A549 (cell line): ENCODE measurements at regions not wholly inside any gene's neighbourhood (a gene's known extent, or its start where the extent isn't known, plus 50 kb on each side); places are given as distances from the start of the nearest gene placed in this dataset.

Source experiments
- ATAC-seq, 2 experiments: fragments of 200-7000 bp in 1 of 2; fragments of >200 bp in 1 of 2; cut with Nextera tagmentation in 1 of 2; cut with Tn5 transposase in 1 of 2; 3 replicates each; pipeline versions ENCODE4 v1.8.0 to v1.9.1; 2018 to 2020; ENCODE audit warnings: mild to moderate bottlenecking in 1 of 2, moderate library complexity in 1 of 2
- CTCF ChIA-PET: fragments of 300-600 bp; sonication (Branson Sonifier 250); formaldehyde crosslinking; extraction: SDS; loops from one replicate; lab custom pipeline; 2021; ENCODE audit warnings: antibody characterized with exemption, inconsistent platforms; lab: Yijun Ruan, JAX
- POLR2A ChIA-PET: fragments of 350-600 bp; formaldehyde crosslinking; extraction: SDS; loops from one replicate; lab custom pipeline; 2021; ENCODE audit warnings: antibody characterized with exemption, inconsistent platforms; lab: Yijun Ruan, JAX
- DNase-seq, 2 experiments: peaks; one replicate each; pipeline versions ENCODE4 v3.0.0 to v3.0.0-alpha.2; 2011 to 2016; ENCODE audit warnings: low read depth in 1 of 2, low spot score in 1 of 2
- FAIRE-seq: peaks from 2 replicates; lab custom pipeline; 2011; peaks lifted over from hg19 to GRCh38; lab: Jason Lieb, UNC
- H3K27ac ChIP-seq, 2 experiments: fragments of >200 bp; sonication (Bioruptor Twin); formaldehyde crosslinking; 3 replicates each; pipeline ENCODE4 v1.5.1; 2016 to 2017
- H3K4me1 ChIP-seq: fragments of >200 bp; sonication (Bioruptor Twin); formaldehyde crosslinking; 3 replicates; pipeline ENCODE4 v1.6.1; 2016
- H3K4me2 ChIP-seq: fragments of >200 bp; sonication (Bioruptor Twin); formaldehyde crosslinking; 3 replicates; pipeline ENCODE4 v1.6.1; 2016
- H3K4me3 ChIP-seq: fragments of >200 bp; sonication (Bioruptor Twin); formaldehyde crosslinking; 3 replicates; pipeline ENCODE4 v1.5.1; 2016
- H3K9me3 ChIP-seq: fragments of >200 bp; sonication (Bioruptor Twin); formaldehyde crosslinking; 3 replicates; pipeline ENCODE4 v1.6.1; 2016
- CEBPB ChIP-seq, 2 experiments: fragments of >200 bp in 1 of 2; sonication (Bioruptor Twin) in 1 of 2; formaldehyde crosslinking in 1 of 2; IDR thresholded peaks; 2 replicates each; pipeline ENCODE4 v1.6.1; 2012 to 2016
- CHD2 ChIP-seq: fragments of 150-350 bp; IDR thresholded peaks from 2 replicates; pipeline ENCODE4 v1.6.1; 2014; ENCODE audit warnings: low read length; ENCODE audit not compliant: partially characterized antibody
- CHD4 ChIP-seq: fragments of 200-600 bp; sonication (generic); IDR thresholded peaks from 2 replicates; pipeline ENCODE4 v1.6.1; 2016; ENCODE audit warnings: antibody characterized with exemption, mild to moderate bottlenecking, borderline replicate concordance
- EHF ChIP-seq: fragments of 250-450 bp; sonication (Bioruptor Pico); IDR thresholded peaks from 2 replicates; pipeline ENCODE4 v1.5.0; 2020; ENCODE audit warnings: mild to moderate bottlenecking
- FOSB ChIP-seq: fragments of 250-450 bp; sonication (Bioruptor Pico); IDR thresholded peaks from 2 replicates; pipeline ENCODE4 v1.5.0; 2020; ENCODE audit warnings: mild to moderate bottlenecking, moderate library complexity
- JUN ChIP-seq, 2 experiments: fragments of >200 bp; sonication (Bioruptor Twin); formaldehyde crosslinking; IDR thresholded peaks; 2 replicates in 1 of 2; 3 replicates in 1 of 2; pipeline ENCODE4 v1.6.1; 2016 to 2017
- KDM1A ChIP-seq: fragments of 200-600 bp; sonication (generic); IDR thresholded peaks from 2 replicates; pipeline ENCODE4 v1.6.1; 2016; ENCODE audit warnings: low read depth, mild to moderate bottlenecking
- NPAS2 ChIP-seq: fragments of 250-450 bp; sonication (Bioruptor Pico); IDR thresholded peaks from 2 replicates; pipeline ENCODE4 v1.8.0; 2022; ENCODE audit warnings: mild to moderate bottlenecking, moderate library complexity, borderline replicate concordance
- PHF8 ChIP-seq: fragments of 200-600 bp; sonication (generic); IDR thresholded peaks from 2 replicates; pipeline ENCODE4 v1.6.1; 2016; ENCODE audit warnings: low read depth, mild to moderate bottlenecking, antibody characterized with exemption, moderate library complexity, borderline replicate concordance
- RCOR1 ChIP-seq: fragments of 150-350 bp; IDR thresholded peaks from 2 replicates; pipeline ENCODE4 v1.6.1; 2014; ENCODE audit warnings: antibody characterized with exemption, low read length, low read depth
- SREBF2 ChIP-seq: fragments of 450-650 bp; IDR thresholded peaks from 2 replicates; pipeline ENCODE4 v1.6.1; 2014; ENCODE audit warnings: mild to moderate bottlenecking, moderate library complexity
- TP53 ChIP-seq: fragments of 250-450 bp; sonication (Bioruptor Pico); IDR thresholded peaks from 2 replicates; pipeline ENCODE4 v1.5.0; 2021; ENCODE audit warnings: mild to moderate bottlenecking, moderate library complexity
- ZNF302 ChIP-seq: fragments of 250-450 bp; sonication (Bioruptor Pico); IDR thresholded peaks from 2 replicates; pipeline ENCODE4 v1.9.0; 2021; ENCODE audit warnings: inconsistent platforms, mild to moderate bottlenecking, moderate library complexity
- WGBS: methylation state at CpG from one replicate; pipeline ENCODE4 v1.1.6; 2017; ENCODE audit errors: missing lambda C conversion rate; 5-methylcytosine and 5-hydroxymethylcytosine counted together
- TF ChIP-seq, protein P1 (sequence below): fragments of 250-450 bp; sonication (Bioruptor Pico); IDR thresholded peaks from 2 replicates; pipeline ENCODE4 v1.5.0; 2020; ENCODE audit warnings: low read depth, mild to moderate bottlenecking, moderate library complexity
- TF ChIP-seq, protein P2 (sequence below): IDR thresholded peaks from 2 replicates; pipeline ENCODE4 v1.6.1; 2012
- TF ChIP-seq, protein P3 (sequence below): fragments of 200-600 bp; sonication (generic); IDR thresholded peaks from 2 replicates; pipeline ENCODE4 v1.6.1; 2016; ENCODE audit warnings: antibody characterized with exemption, mild to moderate bottlenecking, moderate library complexity
- TF ChIP-seq, protein P4 (sequence below): IDR thresholded peaks from 2 replicates; pipeline ENCODE4 v1.6.1; 2012; ENCODE audit warnings: low read depth, borderline replicate concordance
- TF ChIP-seq, protein P5 (sequence below): fragments of >200 bp; sonication (Bioruptor Twin); formaldehyde crosslinking; IDR thresholded peaks from 2 replicates; pipeline ENCODE4 v1.6.1; 2016

DNA sequence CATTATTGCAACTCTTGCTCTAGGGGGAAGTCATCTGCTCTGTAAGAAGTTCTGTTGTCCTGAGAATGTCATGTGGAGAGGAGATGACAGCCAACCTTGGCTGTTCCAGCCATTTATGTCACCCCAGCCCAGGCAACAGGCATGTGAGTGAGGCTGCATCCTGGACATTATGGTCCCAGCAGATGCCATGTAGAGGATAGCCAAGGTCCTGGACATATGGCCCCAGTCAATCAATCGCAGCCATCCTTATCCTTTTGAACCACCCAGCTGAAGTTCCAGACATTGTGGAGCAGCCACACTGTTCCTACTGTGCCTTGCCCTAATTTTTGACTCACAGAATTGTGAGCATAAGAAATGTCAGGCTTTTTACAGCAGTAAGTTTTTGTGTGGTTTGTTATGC lies 84.9 kb downstream of the AVPR1A start (continued):
- TF ChIP-seq, protein P1, sequence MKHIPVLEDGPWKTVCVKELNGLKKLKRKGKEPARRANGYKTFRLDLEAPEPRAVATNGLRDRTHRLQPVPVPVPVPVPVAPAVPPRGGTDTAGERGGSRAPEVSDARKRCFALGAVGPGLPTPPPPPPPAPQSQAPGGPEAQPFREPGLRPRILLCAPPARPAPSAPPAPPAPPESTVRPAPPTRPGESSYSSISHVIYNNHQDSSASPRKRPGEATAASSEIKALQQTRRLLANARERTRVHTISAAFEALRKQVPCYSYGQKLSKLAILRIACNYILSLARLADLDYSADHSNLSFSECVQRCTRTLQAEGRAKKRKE (CRISPR knock-in tag): no peak

DNA sequence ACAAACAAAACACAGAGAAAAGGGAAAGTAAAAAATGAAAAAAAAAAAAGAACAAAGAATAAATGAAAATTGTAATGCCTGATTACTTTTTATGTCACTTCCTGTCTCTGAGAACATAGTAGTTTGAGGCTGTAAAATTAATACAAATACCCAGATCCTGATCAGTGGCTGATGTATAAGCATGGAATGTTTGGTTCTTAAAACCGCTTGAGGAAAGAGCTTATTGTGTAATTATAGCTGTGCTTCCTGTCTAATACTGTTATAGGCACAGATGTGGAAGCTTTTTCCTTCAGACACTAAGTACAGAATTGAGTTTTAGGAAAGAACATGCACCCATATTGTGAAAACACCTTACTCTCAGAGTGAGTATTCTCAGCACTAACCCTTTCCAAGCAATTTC lies 86.9 kb downstream of the AVPR1A start:
- 41% methylated on average over 1 of the region's 1 CpG for WGBS
- CTCF ChIA-PET: interaction anchor here (1.2 kb wide), 1 partner anchor 265 kb away, joined by 3 read pairs; no protein-coding TSS in a partner anchor
- TF ChIP-seq, protein P2, sequence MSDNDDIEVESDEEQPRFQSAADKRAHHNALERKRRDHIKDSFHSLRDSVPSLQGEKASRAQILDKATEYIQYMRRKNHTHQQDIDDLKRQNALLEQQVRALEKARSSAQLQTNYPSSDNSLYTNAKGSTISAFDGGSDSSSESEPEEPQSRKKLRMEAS: no peak
- TF ChIP-seq, protein P3, sequence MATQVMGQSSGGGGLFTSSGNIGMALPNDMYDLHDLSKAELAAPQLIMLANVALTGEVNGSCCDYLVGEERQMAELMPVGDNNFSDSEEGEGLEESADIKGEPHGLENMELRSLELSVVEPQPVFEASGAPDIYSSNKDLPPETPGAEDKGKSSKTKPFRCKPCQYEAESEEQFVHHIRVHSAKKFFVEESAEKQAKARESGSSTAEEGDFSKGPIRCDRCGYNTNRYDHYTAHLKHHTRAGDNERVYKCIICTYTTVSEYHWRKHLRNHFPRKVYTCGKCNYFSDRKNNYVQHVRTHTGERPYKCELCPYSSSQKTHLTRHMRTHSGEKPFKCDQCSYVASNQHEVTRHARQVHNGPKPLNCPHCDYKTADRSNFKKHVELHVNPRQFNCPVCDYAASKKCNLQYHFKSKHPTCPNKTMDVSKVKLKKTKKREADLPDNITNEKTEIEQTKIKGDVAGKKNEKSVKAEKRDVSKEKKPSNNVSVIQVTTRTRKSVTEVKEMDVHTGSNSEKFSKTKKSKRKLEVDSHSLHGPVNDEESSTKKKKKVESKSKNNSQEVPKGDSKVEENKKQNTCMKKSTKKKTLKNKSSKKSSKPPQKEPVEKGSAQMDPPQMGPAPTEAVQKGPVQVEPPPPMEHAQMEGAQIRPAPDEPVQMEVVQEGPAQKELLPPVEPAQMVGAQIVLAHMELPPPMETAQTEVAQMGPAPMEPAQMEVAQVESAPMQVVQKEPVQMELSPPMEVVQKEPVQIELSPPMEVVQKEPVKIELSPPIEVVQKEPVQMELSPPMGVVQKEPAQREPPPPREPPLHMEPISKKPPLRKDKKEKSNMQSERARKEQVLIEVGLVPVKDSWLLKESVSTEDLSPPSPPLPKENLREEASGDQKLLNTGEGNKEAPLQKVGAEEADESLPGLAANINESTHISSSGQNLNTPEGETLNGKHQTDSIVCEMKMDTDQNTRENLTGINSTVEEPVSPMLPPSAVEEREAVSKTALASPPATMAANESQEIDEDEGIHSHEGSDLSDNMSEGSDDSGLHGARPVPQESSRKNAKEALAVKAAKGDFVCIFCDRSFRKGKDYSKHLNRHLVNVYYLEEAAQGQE: no peak
- TF ChIP-seq SREBF2: no peak
- TF ChIP-seq, all 56 proteins: peak for 0
- Histone ChIP-seq H3K4me1 (no peaks in the 10 kb centered on the region), H3K4me2 (no peak overlapping the region), H3K9me3 (no peaks in the 10 kb centered on the region), H3K27ac (no peak overlapping the region), H3K4me3 (no peak overlapping the region)
- DNase-seq (no peak), ATAC-seq (no peak), FAIRE-seq (no peak)
- POLR2A ChIA-PET: no interaction called here

DNA sequence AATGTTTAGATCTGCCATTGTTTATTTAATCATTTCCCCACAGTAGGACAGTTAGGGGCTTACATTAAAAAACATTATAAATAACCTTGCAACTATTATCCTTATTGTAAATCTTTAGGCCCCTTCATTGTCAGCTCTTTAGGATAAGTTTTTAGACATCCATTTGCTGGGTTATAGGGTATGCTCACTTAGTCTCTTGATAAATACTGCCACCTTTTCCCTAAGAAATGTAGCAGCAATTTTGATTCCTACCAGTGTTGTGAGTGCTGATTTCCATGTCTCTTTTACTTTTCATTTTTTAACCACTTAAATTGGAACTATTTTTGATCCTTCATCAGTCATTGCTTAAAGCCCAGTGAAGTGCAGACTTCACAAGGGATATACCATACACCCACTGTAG lies 94.4 kb downstream of the AVPR1A start:
- no peaks in the 10 kb centered on the region for H3K9me3 ChIP-seq
- H3K4me2 ChIP-seq: no peak overlapping the region
- no peak overlapping the region for H3K4me3 ChIP-seq
- DNase-seq (no peak), FAIRE-seq (no peak), ATAC-seq (no peak)
- TF ChIP-seq EHF (no peak), CEBPB (IDR thresholded peaks at IDR 0.05) (no peak), KDM1A (no peak), JUN (IDR thresholded peaks at IDR 0.05) (no peak), CHD4 (no peak), NPAS2 (CRISPR knock-in tag) (no peak)
- TF ChIP-seq, protein P4, sequence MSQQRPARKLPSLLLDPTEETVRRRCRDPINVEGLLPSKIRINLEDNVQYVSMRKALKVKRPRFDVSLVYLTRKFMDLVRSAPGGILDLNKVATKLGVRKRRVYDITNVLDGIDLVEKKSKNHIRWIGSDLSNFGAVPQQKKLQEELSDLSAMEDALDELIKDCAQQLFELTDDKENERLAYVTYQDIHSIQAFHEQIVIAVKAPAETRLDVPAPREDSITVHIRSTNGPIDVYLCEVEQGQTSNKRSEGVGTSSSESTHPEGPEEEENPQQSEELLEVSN: no peak
- TF ChIP-seq, protein P5, sequence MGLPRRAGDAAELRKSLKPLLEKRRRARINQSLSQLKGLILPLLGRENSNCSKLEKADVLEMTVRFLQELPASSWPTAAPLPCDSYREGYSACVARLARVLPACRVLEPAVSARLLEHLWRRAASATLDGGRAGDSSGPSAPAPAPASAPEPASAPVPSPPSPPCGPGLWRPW: no peak
- no peak overlapping the region for H3K27ac ChIP-seq
- CTCF ChIA-PET: interaction anchor here (1.0 to 2.0 kb wide), 2 partner anchors 13 to 243 kb away, joined by 3 to 6 read pairs; no protein-coding TSS in a partner anchor
- POLR2A ChIA-PET: no interaction called here
- H3K4me1 ChIP-seq: no peaks in the 10 kb centered on the region

DNA sequence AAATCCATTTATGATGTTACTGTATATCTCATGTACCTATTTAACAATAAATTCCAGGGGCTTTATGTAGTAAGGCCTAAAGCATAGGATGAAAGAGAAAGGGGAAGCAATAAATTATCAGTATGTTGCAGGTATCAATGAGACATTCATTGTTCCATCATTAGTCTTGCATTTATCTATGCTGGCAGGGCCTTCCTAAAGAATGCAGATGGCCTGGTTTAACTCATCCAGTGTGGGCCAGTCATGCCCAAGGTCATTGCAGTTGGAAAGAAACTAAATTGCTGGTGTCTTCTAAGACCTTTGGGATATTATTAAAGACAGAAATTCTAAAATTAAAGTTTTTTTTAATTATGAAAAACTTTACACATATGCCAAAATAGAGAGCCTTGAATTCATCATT lies 98.3 kb downstream of the AVPR1A start:
- POLR2A ChIA-PET: no interaction called here
- Histone ChIP-seq H3K27ac (no peak overlapping the region), H3K4me2 (no peak overlapping the region), H3K4me3 (no peak overlapping the region), H3K4me1 (no peaks in the 10 kb centered on the region), H3K9me3 (no peaks in the 10 kb centered on the region)
- ATAC-seq (no peak), FAIRE-seq (no peak), DNase-seq (no peak)
- CTCF ChIA-PET: interaction anchor here (1.0 kb wide), 2 partner anchors 16 to 470 kb away, joined by 3 to 5 read pairs; no protein-coding TSS in a partner anchor
- TF ChIP-seq JUN (IDR thresholded peaks at IDR 0.05) (no peak), KDM1A (no peak), RCOR1 (no peak), ZNF302 (no peak), TP53 (no peak), PHF8 (no peak), CHD2 (no peak), FOSB (CRISPR knock-in tag) (no peak), CHD4 (no peak)
